ENCODE measurements at regions not wholly inside any gene's neighbourhood (a gene's known extent, or its start where the extent isn't known, plus 50 kb on each side); places are given as distances from the start of the nearest gene placed in this dataset.
"Not testable (repeated sequence)": the region's sequence is repeated elsewhere in the genome, so short reads cannot be mapped to it uniquely, and the experiment has no call there.

- no peak for ATAC-seq
- Histone ChIP-seq H3K27ac (no peak overlapping the region), H3K4me1 (no peaks in the 10 kb centered on the region), H3K4me3 (no peak overlapping the region), H3K36me3 (ENCODE audit: insufficient read depth in 1 of 2, low read depth in 1 of 2) (no peaks in the 10 kb centered on the region), H3K9me3 (no peaks in the 10 kb centered on the region), H3K27me3 (ENCODE audit: insufficient read depth in 3 of 3, low read length in 2 of 3) (no peaks in the 10 kb centered on the region)
- intact Hi-C loops (cut with DNase I) = no loop called here
- no peak for DNase-seq
- TF ChIP-seq CTCF (IDR thresholded peaks at IDR 0.05) = no peak
- 77 to 83% (median 79%) methylated on average over 1 of the region's 1 CpG for WGBS, 3 donors
These were observed 80.1 kb upstream of the CXCL13 start for GRCh38 chr4:77525538-77525937.

- intact Hi-C loops (cut with DNase I); H3K27me3 ChIP-seq (ENCODE audit: insufficient read depth in 3 of 3, low read length in 2 of 3); H3K27ac ChIP-seq; H3K4me3 ChIP-seq; DNase-seq; ATAC-seq; H3K4me1 ChIP-seq; H3K9me3 ChIP-seq; H3K36me3 ChIP-seq (ENCODE audit: insufficient read depth in 1 of 2, low read depth in 1 of 2): not testable (repeated sequence)
- WGBS, 3 donors = 80 to 97% (median 92%) methylated on average over 3 of the region's 3 CpGs
These were observed 77.7 kb upstream of the CXCL13 start for GRCh38 chr4:77527900-77528299.

- ATAC-seq = no peak
- H3K27me3 ChIP-seq (ENCODE audit: insufficient read depth in 3 of 3, low read length in 2 of 3) = peaks cover 0 to 2% (median 0%) of the 10 kb centered on the region in 3 donors
- H3K4me1 ChIP-seq = no peaks in the 10 kb centered on the region
- intact Hi-C loops (cut with DNase I) = no loop called here
- no peaks in the 10 kb centered on the region for H3K36me3 ChIP-seq (ENCODE audit: insufficient read depth in 1 of 2, low read depth in 1 of 2)
- no peak overlapping the region for H3K4me3 ChIP-seq
- H3K27ac ChIP-seq = no peak overlapping the region
- no peaks in the 10 kb centered on the region for H3K9me3 ChIP-seq
- TF ChIP-seq CTCF (IDR thresholded peaks at IDR 0.05) = no peak
- DNase-seq = no peak
These were observed 67.5 kb upstream of the CXCL13 start for GRCh38 chr4:77538144-77538543.

GRCh38 chr4:77538574-77539157 lies 67.0 kb upstream of the CXCL13 start:
- no peak for ATAC-seq

More at GRCh38 chr4:77538574-77539157, 67.0 kb upstream of the CXCL13 start:
- Histone ChIP-seq H3K36me3 (ENCODE audit: insufficient read depth in 1 of 2, low read depth in 1 of 2) (no peaks in the 10 kb centered on the region), H3K4me1 (no peaks in the 10 kb centered on the region), H3K27me3 (ENCODE audit: insufficient read depth in 3 of 3, low read length in 2 of 3) (peaks cover 0 to 2% (median 0%) of the 10 kb centered on the region in 3 donors), H3K4me3 (no peak overlapping the region), H3K27ac (no peak overlapping the region), H3K9me3 (no peaks in the 10 kb centered on the region)
- DNase-seq = no peak
- intact Hi-C loops (cut with DNase I) = no loop called here
- TF ChIP-seq CTCF (IDR thresholded peaks at IDR 0.05) = no peak
- WGBS, 3 donors = 25 to 30% (median 30%) methylated on average over 4 of the region's 4 CpGs

All from psoas muscle (tissue), 7 donors.